HT-29 (cell line): ENCODE measurements at regions not wholly inside any gene's neighbourhood (a gene's known extent, or its start where the extent isn't known, plus 50 kb on each side); places are given as distances from the start of the nearest gene placed in this dataset.
"Not testable (repeated sequence)": the region's sequence is repeated elsewhere in the genome, so short reads cannot be mapped to it uniquely, and the experiment has no call there.

Experiments
- DNase-seq: peaks from one replicate; pipeline ENCODE4 v3.0.0-alpha.2; 2015; ENCODE audit warnings: low spot score

GRCh38 chr17:6893382-6894205 lies 62.1 kb upstream of the TEKT1 start:
- DNase-seq, result no peak

- no peak for DNase-seq
Measured at GRCh38 chr17:6894206-6894528, 62.6 kb upstream of the TEKT1 start.

GRCh38 chr17:6901086-6901485 lies 69.6 kb upstream of the TEKT1 start:
- DNase-seq, result no peak

GRCh38 chr17:6903326-6903900 lies 71.9 kb upstream of the TEKT1 start:
- no peak for DNase-seq

GRCh38 chr17:6908807-6909206 lies 77.3 kb upstream of the TEKT1 start:
- DNase-seq, result no peak

- DNase-seq, result peak; percentile 47
Measured at GRCh38 chr17:6910987-6911603, 79.6 kb upstream of the TEKT1 start.

- DNase-seq, result no peak
Measured at GRCh38 chr17:6912110-6913051, 80.9 kb upstream of the TEKT1 start.

GRCh38 chr17:6913608-6914443 lies 82.0 kb upstream of the ALOX12 start:
- DNase-seq, result peak; percentile 45

GRCh38 chr17:6914711-6915110 lies 81.1 kb upstream of the ALOX12 start:
- no peak for DNase-seq

- no peak for DNase-seq
Measured at GRCh38 chr17:6915620-6916019, 80.2 kb upstream of the ALOX12 start.

GRCh38 chr17:6919158-6919557 lies 76.7 kb upstream of the ALOX12 start:
- DNase-seq, result no peak

GRCh38 chr17:6923385-6923784 lies 72.5 kb upstream of the ALOX12 start:
- no peak for DNase-seq

GRCh38 chr17:6924208-6924607 lies 71.6 kb upstream of the ALOX12 start:
- DNase-seq, result no peak

- no peak for DNase-seq
Measured at GRCh38 chr17:6926667-6927066, 69.2 kb upstream of the ALOX12 start.

GRCh38 chr17:6927290-6928126 lies 68.3 kb upstream of the ALOX12 start:
- no peak for DNase-seq

- DNase-seq, result no peak
Measured at GRCh38 chr17:6928193-6928592, 67.7 kb upstream of the ALOX12 start.

GRCh38 chr17:6930749-6931148 lies 65.1 kb upstream of the ALOX12 start:
- DNase-seq, result no peak

GRCh38 chr17:6934544-6934943 lies 61.3 kb upstream of the ALOX12 start:
- not testable (repeated sequence) for DNase-seq

- DNase-seq, result peak; percentile 2
Measured at GRCh38 chr17:6936370-6937028, 59.4 kb upstream of the ALOX12 start.

- DNase-seq, result no peak
Measured at GRCh38 chr17:6938637-6939036, 57.2 kb upstream of the ALOX12 start.
